ENCODE measurements at regions not wholly inside any gene's neighbourhood (a gene's known extent, or its start where the extent isn't known, plus 50 kb on each side); places are given as distances from the start of the nearest gene placed in this dataset.
A peak's percentile ranks its signal among the peaks of the same experiment; 100 is the strongest.

GRCh38 chr18:46422552-46423055 lies 234.4 kb downstream of the LOXHD1 start:
- Histone ChIP-seq H3K9me3 (replicated peaks; ENCODE audit: control insufficient read depth, insufficient read depth, low read depth, low read length) (no peaks in the 10 kb centered on the region), H4K20me1 (replicated peaks; ENCODE audit: control insufficient read depth, insufficient read depth, low read length) (no peaks in the 10 kb centered on the region), H3K27me3 (ENCODE audit: control insufficient read depth in 2 of 2, insufficient read depth in 2 of 2, low read length in 2 of 2) (no peaks in the 10 kb centered on the region), H3K4me2 (ENCODE audit: insufficient read depth, low read length) (peak overlapping the region; percentile 49), H3K9ac (ENCODE audit: insufficient read depth in 1 of 2, low read depth in 2 of 2, low read length in 2 of 2) (no peak overlapping the region; a peak in 1 of 4 replicates), H3K27ac (ENCODE audit: extremely low read depth, low read depth, low read length) (peak overlapping the region; percentile 58; the same call in 1 of the 3 replicates), H3K4me3 (no peak overlapping the region), H3K4me1 (replicated peaks in 1 of 2; ENCODE audit: control insufficient read depth in 2 of 2, insufficient read depth in 2 of 2, low read length in 2 of 2) (peaks cover 9 to 26% of the 10 kb centered on the region in 2 experiments), H3K9me1 (ENCODE audit: control insufficient read depth, insufficient read depth, low read length) (no peaks in the 10 kb centered on the region), H3K79me2 (ENCODE audit: control insufficient read depth, insufficient read depth, low read length) (no peaks in the 10 kb centered on the region), H2AFZ (ENCODE audit: low read depth, low read length) (no peak overlapping the region), H3K36me3 (ENCODE audit: control insufficient read depth, insufficient read depth, low read length) (no peaks in the 10 kb centered on the region)
- WGBS (ENCODE audit: insufficient coverage, low coverage, missing lambda C conversion rate), result 0% methylated on average over 4 of the region's 4 CpGs
- POLR2A ChIA-PET, result interaction anchor here (1.0 to 1.9 kb wide), 3 partner anchors 10 to 47 kb away, joined by 3 to 6 read pairs (median 4); no protein-coding TSS in a partner anchor
- in situ Hi-C loops (cut with MboI) (no loop called here), intact Hi-C loops (cut with micrococcal nuclease) (no loop called here)
- CTCF ChIA-PET (ENCODE audit: low intra/inter-chr PET ratio), result no interaction called here
- DNase-seq (ENCODE audit: extremely low read depth in 1 of 4, low spot score in 3 of 4) (peak in 1 of 4 experiments; percentile 25), FAIRE-seq (no peak), ATAC-seq (peak; percentile 79)
- BruUV-seq (replicated peaks), result no TSS peak
- TF ChIP-seq TARDBP (IDR thresholded peaks at IDR 0.05), result 0 out of 2 replicates have a peak, but pooled peaks have one; percentile 37
- TF ChIP-seq MNT (conservative IDR thresholded peaks at IDR 0.05), result no peak
- no peak for TF ChIP-seq TFAM (CRISPR knock-in tag; conservative IDR thresholded peaks at IDR 0.05)
- 0 out of 2 replicates have a peak, but pooled peaks have one; percentile 23 for TF ChIP-seq POLR2G (IDR thresholded peaks at IDR 0.05; ENCODE audit: low read depth, low read length)
- peak; percentile 25 for TF ChIP-seq POLR2B (IDR thresholded peaks at IDR 0.05; ENCODE audit: low read depth, partially characterized antibody)
- TF ChIP-seq DLX4 (CRISPR knock-in tag; IDR thresholded peaks at IDR 0.05), result no peak
- TF ChIP-seq HNRNPLL (IDR thresholded peaks at IDR 0.05; ENCODE audit: low read depth, low read length, poor library complexity, severe bottlenecking), result no peak
- no peak for TF ChIP-seq CBFB (CRISPR knock-in tag; IDR thresholded peaks at IDR 0.05)
- no peak for TF ChIP-seq THAP12 (CRISPR knock-in tag; IDR thresholded peaks at IDR 0.05)
- peak; percentile 81 for TF ChIP-seq JUND (IDR thresholded peaks at IDR 0.05; ENCODE audit: borderline replicate concordance, low read depth, low read length)
- TF ChIP-seq JUND (tag; IDR thresholded peaks at IDR 0.05; ENCODE audit: borderline replicate concordance, low read depth, low read length), result peak; percentile 25; the same call in 1 of the 3 replicates
- no peak for TF ChIP-seq MED1 (CRISPR knock-in tag; IDR thresholded peaks at IDR 0.05; ENCODE audit: borderline replicate concordance)
- no peak for TF ChIP-seq HDGF (IDR thresholded peaks at IDR 0.05)
- no peak; the same call in 1 of the 2 replicates for TF ChIP-seq ZNF395 (CRISPR knock-in tag; IDR thresholded peaks at IDR 0.05)
- no peak for TF ChIP-seq SREBF2 (CRISPR knock-in tag; IDR thresholded peaks at IDR 0.05)
- no peak for TF ChIP-seq RBM15 (IDR thresholded peaks at IDR 0.05; ENCODE audit: insufficient read depth, low read length)
- TF ChIP-seq ZNF253 (CRISPR knock-in tag; conservative IDR thresholded peaks at IDR 0.05), result no peak
- no peak for TF ChIP-seq RBM34 (IDR thresholded peaks at IDR 0.05; ENCODE audit: borderline replicate concordance, insufficient read depth, low read length)
